C4-2B (cell line): ENCODE measurements at regions not wholly inside any gene's neighbourhood (a gene's known extent, or its start where the extent isn't known, plus 50 kb on each side); places are given as distances from the start of the nearest gene placed in this dataset.
A peak's percentile ranks its signal among the peaks of the same experiment; 100 is the strongest.

Experiments
- H3K27ac ChIP-seq: fragments of 450-650 bp; 2 replicates; pipeline ENCODE4 v1.5.1; 2017
- CTCF ChIP-seq: fragments of 450-650 bp; conservative IDR thresholded peaks from 2 replicates; pipeline ENCODE4 v1.5.1; 2017; ENCODE audit warnings: mild to moderate bottlenecking
- ZFX ChIP-seq: fragments of 450-650 bp; IDR thresholded peaks from 2 replicates; pipeline ENCODE4 v1.6.1; 2017

DNA sequence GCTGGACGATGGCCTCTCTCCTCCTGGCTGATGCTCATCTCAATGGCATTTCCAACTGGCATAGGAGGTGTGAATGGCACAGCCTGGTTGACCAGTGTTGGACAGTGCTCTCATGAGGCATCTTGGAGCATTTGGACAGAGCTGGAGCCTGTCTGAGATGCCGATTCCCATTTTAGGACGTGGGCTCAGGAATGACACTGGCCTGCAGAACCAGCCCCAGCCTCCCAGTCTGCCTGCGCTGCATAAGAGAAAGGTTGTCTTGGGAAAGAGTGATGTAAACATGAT lies 118.2 kb upstream of the COPS8 start:
- TF ChIP-seq ZFX = no peak
- no peak for TF ChIP-seq CTCF
- peak overlapping the region; percentile 5; the same call in 1 of the 2 replicates for H3K27ac ChIP-seq

DNA sequence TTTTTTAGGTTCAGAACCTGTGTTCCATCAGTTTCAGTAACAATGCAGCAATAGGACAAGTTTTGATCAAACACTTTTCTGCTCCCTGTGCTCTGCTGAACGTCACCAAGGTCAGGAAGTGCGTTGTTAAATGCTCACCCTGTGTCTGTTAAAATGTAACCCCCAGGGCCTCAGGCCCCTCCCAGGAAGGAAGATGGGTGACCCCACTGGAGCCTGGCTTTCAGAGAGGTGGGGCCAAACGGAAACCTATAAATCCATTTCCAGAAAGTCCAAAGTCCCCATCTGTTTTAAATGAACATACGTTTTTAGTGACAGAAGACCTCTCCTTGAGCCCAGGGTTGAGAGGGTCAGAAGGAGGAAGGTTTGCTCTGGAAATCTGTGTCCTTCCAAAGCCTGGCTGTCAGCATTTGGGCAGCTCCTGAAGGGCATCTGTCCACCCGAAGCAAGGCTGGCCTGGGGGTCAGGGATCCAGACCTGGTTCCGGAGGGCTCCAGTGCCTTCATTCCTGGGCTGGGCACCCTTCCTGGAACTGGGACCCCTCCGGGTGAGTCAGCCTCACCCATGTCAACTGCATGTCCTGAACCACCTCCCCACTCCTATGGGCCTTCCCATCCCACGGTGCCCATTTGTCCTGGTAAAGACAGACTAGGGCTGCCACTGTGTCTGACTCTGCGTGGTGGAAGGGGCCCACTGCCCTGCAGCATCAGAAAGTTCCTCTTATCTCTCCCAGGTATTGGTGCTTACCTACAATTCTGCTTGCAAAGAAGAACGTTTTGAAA lies 117.4 kb upstream of the COPS8 start:
- no peak for TF ChIP-seq CTCF
- no peak for TF ChIP-seq ZFX

DNA sequence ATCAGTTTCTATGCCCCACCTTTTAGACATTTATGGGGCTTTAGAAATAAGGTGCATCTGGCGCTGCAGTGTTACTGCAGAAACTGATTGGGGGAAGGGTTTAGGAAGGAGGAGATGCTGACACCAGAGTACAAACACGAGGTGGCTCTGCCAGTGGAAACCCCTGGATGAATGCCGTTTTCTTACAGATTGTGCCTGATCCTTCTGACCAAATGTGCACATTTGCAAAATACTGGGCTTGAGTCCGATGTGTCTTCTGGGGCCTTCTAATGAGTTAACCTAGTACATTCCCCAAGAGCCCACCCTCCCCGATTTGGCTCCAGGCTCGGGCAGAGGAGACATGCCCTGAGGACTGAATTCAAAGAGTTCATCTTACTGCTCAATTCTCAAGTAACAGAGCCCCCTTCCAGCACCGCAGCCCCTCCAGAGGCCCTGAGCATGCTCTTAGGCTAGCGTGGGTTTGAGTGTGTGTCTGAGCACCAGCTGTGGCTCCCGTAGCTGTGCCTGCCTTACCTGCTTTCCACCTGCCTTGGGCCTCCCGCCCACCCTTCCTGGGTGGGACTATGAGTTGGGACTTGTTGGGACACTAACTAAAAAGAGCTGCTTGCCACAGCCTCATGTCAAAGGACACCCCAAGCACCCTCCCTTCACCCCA lies 116.7 kb upstream of the COPS8 start:
- TF ChIP-seq CTCF (no peak), ZFX (no peak)
- H3K27ac ChIP-seq = no peak overlapping the region

More for the DNA sequence above, 117.4 kb upstream of the COPS8 start:
- no peak overlapping the region for H3K27ac ChIP-seq

DNA sequence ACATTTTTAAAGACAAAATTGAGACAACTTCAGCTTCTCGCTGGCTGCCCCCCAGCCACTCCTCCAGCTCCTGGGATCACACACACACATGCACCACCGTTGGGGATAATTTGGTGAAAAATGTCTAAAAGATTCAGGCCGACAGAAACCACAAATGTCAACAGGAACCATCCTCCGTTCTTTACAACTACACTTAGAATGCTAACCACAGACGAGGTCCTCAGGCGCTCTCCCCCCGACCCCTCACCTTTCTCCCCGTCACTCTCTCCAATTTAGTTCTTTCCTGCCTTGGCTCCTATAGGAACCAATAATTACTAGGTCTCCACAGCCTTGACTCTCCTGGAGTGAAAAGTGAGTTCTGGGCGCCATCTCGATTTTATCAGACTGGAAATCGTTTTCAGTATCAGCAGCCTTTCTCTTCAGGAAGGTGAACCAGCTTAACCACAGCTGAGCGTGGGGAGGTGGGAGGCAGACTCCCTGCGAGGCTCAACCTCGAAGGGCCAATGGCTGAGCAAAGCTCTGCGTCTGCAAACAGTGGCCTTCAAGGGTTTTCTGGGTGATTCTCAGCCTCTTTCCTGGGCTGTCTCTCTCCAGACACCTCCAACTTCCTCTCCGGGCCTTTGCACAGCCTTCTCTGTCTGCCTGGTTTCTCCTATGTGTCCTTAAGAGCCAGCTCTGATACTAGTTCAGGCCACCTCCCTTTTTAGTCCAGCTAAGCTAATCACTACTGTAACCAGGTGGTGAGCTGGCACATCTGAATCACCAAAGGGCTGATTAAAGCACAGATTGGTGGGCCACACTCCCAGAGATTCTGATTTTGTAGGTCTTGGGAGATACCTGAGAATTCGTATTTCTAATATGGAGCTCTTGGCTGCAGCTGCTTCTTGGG lies 115.7 kb upstream of the COPS8 start:
- no peak overlapping the region for H3K27ac ChIP-seq
- TF ChIP-seq ZFX (no peak), CTCF (no peak)

DNA sequence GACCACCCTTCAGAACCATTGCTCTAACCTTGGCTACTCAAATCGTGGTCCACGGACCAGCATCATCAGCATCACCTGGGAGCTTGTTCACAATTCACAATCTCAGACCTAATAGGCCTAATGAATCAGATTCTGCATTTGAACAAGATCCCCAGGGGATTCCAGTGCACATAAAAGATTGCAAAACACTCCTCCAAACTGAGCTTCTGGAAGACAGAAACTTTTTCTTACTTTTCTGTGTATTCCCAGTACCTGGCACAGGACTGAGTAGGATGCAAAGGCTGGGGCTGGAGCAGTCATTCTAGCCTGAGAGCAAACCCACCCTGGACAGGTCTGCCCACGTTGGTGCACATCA lies 115.1 kb upstream of the COPS8 start:
- no peak overlapping the region for H3K27ac ChIP-seq
- no peak for TF ChIP-seq ZFX
- TF ChIP-seq CTCF = no peak

DNA sequence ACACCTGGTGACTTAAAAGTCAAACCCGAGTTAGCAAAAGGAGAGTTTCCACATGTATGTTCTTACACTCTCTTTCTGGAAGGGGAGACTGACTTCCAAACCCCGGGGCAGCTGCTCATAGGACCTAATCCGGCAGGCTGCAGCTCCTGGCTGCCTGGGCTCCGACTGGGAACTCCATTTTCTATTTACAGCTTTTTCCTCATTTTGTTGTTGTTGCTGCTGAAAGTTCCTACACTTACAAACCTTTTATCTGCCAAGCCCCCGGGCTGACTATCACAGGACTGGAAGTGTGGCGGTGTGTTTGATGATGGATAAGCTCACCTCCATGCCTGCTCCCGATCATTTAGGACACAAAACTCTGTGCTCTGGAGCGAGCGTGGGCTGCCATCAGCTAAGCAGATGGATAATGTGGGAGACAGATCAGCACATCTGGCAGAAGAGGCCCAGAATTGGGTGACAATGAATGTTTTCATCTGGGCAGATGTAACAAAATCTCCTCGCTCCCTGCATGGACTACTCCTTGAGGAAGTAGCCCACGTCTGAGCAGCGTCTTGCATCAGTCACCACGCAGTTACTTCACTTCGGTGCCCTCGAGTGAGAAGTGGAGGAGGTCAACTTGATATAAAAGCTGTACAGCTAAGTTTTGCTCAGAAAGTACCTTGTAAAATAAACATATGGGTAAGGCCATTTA lies 114.4 kb upstream of the COPS8 start:
- no peak overlapping the region for H3K27ac ChIP-seq

More for the DNA sequence above, 114.4 kb upstream of the COPS8 start:
- TF ChIP-seq CTCF = no peak
- TF ChIP-seq ZFX = no peak
